GM19240 (cell line): ENCODE measurements at regions not wholly inside any gene's neighbourhood (a gene's known extent, or its start where the extent isn't known, plus 50 kb on each side); places are given as distances from the start of the nearest gene placed in this dataset.

Source experiments
- DNase-seq: peaks from one replicate; pipeline ENCODE4 v3.0.0; 2011; ENCODE audit warnings: low spot score; ENCODE audit not compliant: insufficient read length

DNA sequence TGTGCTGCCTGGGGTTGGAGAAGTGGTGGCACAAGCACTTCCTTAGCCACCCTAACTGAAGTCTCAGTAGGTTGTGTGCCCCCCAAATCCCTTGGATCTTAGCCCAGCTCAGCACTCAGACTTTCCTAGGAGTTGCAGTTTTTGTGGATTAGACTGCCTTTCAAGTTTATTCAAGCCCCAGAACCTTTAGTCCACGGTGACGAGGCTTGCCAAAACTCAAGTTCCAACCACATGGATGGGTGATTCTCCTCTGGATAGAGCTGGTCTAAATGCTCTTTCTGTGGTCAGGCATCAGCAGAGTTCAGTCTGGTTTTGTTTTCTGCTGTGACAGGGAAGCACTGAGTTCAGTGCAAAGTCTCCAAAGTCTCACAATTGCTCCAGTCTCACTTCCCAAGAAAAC lies 2858.7 kb downstream of the PCDH9 start:
- no peak for DNase-seq

DNA sequence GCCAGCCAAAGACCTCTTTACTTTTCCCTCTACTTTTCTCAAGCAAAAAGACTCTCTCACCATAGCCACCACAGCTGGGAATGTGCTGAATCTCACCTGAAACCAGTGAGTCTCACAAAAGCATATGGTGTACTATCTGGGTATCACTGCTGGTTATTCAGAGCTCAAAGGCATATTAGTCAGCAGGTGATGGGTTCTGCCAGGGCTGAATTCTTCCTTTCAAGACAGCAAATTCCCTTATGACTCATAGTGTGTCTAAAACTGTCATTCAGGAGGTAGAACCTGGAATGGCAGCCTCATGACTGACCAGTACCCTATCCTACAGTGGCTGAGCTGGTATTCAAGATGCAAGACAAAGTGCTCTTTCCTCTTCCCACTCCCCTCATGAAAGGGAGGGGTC lies 2859.1 kb downstream of the PCDH9 start:
- DNase-seq = no peak

DNA sequence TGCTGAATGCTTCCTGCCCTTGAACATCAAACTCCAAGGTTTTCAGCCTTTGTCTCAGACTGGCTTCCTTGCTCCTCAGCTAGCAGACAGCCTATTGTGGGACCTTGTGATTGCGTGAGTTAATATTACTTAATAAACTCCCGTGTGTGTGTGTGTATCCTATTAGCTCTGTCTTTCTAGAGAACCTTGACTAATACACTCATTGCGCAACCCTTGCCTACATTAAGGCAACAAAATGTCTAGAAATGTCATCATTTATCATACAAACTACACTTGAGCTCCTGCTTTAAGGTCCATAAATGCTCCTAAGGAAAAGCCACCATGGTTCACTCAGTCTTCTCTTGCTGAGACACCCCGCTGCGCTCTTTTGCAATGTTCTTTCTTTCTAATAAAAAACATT lies 2861.0 kb downstream of the PCDH9 start:
- no peak for DNase-seq

DNA sequence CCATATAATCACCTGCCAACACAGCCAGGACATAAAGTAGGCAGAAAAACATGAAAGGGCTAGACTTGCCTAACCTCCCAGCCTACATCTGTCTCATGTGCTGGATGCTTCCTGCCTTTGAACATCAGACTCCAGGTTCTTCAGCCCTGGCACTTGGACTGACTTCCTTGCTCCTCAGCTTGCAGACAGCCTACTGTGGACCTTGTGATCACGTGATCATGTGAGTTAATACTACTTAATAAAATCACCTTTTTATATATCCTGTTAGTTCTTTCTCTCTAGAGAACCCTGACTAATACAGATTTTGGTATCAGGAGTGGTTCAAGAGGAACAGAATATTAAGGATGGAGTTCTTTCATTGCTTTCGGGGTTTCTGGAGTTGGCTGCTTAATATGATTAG lies 2867.6 kb downstream of the PCDH9 start:
- no peak for DNase-seq

DNA sequence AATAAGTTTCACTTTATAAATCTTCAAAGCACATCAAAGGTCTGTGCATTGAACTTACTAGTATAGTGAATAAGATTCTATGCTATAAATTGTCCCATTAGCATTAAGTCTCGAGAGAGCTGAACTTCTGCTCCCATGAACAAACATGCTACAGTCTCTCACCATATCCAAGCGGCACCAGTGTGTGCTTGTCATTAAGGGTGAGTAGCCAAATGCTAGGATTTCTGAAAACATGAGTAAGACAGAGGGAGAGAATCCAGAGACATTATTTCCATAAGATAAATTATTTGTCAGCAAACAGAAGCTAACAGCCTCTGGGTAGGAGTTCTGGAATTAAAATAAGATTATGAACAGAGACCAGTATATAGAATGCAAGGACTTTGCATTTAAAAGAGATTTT lies 2882.5 kb downstream of the PCDH9 start:
- DNase-seq = no peak

DNA sequence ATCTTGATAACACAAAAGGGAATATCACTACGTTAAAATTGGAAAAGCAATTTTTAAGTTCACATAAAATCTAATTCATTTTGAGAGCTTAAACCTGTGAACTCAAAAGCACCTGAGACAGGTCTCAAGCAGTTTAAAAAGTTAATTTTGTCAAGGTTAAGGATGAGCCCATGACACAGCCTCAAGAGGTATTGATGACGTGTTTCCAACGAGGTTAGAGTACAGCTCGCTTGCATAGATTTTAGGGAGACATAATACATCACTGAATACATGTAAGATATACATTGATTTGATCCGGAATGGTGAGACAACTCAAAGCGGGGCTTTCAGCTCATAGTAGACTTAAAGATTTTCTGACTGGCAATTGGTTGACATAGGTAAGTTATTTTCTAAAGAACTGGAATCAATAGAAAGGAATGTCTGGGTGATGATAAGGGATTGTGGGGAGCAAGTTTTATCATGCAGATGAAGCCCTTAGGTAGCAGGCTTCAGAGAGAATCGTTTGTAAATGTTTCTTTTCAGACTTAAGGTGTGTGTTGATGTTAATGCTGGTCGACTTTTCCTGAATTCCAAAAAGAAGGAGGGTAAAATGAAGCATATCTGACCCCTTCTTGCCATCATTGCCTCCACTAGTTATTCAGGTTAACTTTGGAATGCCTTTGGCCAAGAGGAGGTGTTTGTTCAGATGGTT lies 2890.6 kb downstream of the PCDH9 start:
- DNase-seq = no peak

DNA sequence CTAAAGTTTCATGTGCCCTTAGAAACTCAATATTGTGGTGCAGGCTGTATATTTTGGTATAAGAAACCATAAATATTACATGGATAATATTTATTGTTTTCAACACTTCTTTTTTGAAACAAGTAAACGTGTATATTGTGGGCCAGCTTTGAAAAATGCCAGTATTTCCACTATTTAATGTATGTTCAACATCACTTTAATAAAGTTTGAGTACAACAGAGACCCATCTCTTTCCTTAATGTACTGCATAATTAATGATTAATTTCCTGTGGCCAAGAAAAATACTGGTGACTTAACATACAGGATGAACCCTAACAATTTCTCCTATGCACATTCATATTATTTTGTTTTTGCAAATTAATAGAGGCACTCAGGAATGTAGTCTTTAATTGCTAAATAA lies 2891.5 kb downstream of the PCDH9 start:
- no peak for DNase-seq

DNA sequence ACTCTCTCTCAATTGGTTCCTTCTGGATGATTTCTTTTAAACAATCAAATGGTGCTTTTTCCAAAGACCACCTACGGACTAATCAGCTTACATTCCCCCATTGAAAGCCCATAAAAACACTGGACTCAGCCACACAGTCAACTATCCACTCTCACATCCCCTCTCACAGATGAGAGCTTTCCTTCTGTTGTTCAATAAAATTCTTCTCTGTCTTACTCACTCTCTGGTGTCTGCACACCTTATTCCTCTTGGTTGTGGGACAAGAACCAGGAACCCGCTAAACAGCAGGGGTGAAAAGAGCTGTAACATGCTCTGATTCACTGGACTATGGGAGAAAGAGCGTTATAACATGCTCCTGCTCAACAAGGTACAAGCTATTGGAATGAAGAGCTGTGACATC lies 2896.2 kb downstream of the PCDH9 start:
- DNase-seq = no peak

DNA sequence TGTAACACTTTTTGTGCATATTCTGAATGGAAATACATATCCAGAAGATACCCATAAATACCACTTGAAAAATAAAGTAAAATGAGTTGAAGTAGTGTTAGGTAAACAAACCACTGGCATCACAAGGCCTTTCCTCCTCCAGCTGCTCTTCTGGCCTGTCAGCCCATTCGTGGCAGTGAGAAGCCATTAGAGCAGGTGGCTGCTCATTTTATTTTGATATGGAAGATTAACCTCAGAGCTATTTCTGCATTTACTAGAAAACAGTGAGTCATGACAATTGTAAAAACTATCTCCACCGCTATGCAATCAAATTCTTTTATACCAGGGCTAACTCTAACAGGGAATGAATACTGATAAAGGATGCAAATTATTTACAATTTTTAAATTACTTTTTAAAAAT lies 2898.1 kb downstream of the PCDH9 start:
- no peak for DNase-seq

DNA sequence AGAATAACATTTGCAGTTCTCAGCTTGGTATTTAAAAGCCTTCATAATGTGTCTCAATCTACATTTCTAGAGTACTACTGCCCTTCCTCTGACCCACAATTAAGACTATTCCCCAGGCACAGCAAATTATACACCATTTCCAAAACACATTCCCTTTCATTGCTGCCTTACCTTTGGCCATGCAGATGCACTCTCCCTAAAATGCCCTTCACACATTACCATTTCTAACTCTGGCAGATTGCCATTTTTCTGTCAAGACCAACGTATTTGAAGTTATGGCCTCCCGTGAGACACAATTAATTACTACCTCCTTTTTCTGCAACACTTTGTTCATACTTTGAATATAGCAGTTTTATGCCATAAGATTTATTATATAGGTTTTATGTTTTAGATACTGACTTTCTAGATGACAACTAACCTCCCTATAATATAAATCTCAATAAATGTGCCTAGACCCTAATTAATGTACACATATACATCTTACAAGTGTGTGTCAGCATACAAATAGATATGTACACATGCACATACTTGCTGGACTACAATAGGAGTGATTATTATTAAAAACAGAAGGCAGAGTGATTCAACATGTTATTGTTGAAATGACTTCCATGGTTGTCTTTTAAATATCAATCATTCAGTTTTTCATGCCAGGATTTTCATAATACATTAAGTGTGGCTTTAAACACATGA lies 2902.5 kb downstream of the PCDH9 start:
- no peak for DNase-seq

DNA sequence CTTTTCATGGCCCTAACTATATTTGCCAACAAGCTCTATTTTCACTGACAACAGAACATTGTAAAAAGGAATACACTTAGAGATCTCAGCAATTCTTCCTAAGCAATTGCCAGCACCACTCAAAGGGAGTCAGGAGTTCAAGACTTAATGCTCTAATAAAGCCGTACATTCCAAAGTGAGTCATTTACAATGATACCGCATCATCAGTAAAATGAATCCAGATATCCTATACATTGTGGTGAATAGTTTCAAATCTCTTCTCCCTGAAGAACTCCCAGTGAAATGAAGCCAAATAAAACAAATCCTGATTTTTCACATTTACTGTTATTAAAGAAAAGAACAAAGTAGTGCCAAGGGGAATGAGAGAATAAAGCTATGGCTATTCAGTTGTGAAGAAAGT lies 2898.7 kb upstream of the PCDH20 start:
- no peak for DNase-seq

DNA sequence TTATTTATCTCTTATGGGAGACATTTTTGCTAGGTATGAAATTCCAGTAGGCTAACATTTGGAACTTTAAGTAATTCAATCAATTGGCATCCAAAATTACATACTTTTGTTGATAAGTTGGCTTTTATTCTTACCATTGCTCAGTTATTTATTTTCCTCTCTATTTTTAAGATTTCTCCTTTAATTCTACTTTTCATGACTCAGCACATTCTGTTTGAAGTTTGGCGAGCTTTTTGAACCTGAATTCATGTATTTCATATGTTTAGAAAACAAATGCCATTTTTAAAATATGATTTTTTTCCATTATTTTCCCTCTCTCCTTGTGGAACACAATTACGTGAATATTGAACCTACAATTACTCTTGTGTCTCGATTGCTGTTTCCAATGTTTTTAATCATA lies 2896.3 kb upstream of the PCDH20 start:
- DNase-seq = no peak

DNA sequence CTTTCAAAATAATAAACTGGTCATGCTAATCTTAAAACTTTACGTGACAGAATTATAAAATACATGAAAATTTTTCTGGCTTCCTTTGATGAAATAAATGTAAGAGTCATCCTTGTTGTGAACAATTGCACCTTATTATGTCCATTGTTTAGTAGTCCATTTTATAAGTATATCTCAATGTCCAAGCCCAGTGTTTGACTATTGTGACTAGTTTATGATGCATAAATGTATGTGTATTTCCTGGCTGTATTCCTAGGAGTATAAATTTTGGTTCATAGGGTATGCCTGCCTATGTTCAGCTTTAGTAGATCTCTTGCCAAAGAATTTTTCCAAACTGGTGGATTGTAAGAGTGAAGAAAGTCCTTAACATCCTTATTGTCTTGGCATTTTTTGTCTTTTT lies 2895.5 kb upstream of the PCDH20 start:
- no peak for DNase-seq

DNA sequence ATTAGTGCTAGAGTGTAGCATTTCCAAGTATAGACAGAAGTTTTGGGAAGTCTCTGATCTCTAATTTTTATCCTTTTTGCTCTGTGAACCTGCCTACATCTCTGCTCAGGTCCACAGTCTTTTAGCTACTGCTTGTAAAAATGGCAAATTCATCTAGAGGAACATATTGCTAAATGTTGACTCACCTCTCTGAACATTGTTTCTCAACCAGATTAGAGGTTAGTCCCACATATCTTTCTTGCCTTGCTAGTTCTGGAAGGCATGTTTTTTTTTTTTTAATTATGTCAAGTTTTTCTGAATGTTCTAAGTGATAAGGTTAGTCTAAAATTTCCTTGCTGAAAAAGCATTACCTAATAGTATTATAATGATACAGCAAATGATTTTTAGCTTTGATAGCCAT lies 2889.6 kb upstream of the PCDH20 start:
- no peak for DNase-seq

DNA sequence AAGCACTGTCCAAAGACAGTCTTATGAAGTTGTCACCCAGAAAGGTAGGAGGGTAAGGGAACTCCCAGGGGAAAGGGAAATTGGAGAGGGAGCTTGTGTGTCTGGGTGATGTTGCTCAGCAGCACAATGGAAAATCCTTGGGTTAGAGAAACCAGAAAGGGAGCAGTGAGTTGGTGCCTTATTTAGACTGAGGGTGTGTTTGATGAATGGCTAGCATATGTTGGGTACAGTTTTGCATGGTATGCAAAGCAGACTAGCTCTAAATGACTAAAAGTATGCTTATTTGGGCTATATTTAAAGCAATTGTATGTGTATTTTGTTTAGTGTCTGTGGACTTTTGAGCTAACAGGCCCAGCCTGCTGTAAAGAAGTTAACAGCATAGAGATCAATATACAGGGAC lies 2884.6 kb upstream of the PCDH20 start:
- no peak for DNase-seq

DNA sequence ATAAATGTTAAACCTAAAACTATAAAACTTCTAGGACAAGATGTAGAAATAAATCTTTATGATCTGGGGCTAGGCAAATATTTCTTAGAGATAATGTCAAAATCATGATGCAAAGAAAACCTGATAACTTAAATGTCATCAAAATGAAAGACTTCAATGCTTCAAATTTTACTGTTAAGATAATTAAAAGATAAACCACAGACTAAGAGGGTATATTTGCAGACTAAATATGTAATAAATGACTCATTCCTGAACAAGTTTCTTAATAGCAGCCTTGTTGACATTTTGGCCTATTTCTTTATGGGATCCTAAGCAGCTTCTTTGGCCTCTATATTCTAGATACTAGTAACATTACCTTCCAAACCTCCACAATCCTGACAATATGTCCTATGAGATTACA lies 2878.3 kb upstream of the PCDH20 start:
- no peak for DNase-seq

DNA sequence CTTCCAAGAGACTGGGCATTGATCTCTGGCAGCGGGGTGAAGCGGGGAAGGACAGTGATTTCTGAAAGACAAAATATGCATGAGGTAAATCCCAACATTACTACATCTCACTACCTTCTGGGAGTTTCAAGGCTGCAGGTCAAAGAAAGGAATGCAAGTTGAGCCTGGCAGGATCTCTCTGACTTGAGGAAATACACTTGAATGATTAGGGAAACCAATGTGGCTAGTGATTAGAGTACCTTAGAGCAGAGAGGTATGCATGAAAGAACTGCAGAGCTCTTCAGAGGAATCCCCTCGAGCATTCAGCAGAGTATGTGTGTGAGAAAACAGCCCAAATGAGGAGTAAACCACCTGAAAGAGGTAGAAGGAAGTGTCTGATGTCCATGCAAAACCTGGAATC lies 2874.1 kb upstream of the PCDH20 start:
- DNase-seq = no peak

DNA sequence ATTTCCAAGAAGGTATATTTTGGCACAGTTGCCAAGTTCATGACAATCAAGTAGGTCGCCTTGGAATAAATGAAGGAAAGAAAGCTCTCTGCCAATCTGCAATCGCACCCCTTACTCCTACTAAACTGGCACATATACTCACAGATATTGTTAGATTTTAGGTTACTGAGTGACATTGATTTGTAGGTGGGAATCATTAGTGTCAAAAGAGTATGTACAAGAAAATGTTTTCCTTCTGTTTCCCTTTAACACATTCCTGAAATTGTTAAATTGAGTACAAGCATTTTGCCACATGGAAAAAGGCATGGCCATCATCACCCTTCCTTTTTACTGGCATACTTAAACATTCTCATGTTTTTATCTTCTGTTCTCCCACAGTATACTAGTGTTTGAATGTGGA lies 2868.3 kb upstream of the PCDH20 start:
- DNase-seq = no peak

DNA sequence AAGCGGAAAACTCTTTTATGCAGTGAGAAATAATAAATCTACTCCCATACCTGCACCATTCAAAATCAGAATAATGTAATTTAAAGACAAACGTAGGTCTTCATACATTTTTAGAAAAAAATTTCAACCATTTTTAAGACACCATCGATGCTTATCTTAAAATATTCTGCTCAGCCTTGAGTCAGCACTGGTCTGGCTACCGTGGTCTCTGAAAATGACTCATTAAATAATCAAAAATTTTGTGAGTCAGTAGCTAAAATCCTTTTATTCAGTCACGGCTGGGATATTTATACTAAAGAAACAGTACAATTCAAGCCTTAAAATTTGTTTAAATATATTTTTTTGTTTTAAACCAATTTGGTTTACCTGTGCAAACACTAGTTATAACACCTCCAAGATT lies 2862.8 kb upstream of the PCDH20 start:
- DNase-seq = no peak

DNA sequence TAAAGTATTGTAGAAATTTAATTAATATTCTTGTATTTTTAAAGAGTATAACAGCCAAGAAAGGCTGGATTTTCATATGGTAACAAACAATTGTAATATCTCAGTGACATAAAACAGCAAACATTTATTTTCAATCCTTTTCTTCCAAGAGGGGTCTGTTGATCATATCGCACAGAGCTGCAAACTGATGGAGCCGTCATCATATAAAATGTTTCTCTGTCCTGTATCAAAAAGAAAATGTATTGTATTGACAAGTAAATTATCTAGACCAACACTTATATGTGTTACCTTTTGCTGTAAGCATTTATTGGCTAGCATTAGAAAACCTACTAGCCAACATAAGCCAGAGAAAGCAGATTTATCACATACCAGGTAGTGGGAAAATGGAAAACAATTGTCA lies 2861.4 kb upstream of the PCDH20 start:
- no peak for DNase-seq

DNA sequence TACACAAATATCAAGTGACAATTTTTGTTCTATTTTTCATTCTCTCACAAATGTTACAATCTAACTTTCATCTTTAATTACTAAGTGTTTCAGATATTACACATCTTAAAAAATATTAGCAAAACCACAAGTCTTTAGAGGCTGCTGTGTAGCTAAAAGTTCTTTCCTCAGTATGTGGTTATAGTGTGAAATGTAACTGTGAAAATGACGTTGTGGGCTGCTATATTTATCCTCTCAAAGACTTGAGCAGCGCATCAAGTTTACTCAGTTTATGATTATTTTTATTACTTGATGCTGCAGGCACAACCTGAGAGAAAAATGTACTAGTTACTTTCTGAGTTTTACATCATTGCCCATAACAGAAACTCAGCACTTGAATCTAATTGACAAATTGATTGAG lies 2860.6 kb upstream of the PCDH20 start:
- no peak for DNase-seq

DNA sequence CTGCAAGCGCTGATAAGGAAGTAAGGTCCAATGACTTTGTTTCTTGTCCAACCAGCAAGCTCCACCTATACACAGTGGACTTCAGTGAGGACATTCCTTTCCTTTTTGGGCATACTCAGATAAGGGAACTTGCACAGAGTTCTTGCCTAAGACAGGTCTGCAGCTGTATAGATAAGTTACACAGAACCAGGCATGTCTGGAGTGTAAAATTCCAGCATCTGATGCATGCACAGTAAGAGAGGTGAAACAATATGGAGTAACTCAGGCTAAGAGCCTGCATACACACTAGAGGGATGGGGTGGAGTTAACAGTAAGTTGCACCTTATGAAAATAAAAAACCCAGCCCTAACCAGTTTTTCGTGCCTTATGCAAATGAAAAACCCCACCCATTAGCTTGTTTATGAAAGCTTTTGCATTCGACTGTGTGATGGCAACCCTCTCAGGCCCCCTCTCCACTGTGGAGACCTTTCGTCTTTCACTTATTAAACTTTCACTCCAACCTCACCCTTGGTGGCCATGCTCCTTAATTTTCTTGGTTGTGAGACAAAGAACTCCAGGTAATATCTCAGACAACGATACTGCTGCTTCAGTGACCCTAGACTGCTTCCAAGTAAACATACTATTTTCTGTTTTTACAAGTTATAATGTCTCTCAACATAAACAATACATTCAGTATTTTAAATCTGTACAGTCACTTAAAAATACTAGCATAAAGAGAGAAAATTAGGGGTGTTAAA lies 2859.0 kb upstream of the PCDH20 start:
- DNase-seq = no peak

DNA sequence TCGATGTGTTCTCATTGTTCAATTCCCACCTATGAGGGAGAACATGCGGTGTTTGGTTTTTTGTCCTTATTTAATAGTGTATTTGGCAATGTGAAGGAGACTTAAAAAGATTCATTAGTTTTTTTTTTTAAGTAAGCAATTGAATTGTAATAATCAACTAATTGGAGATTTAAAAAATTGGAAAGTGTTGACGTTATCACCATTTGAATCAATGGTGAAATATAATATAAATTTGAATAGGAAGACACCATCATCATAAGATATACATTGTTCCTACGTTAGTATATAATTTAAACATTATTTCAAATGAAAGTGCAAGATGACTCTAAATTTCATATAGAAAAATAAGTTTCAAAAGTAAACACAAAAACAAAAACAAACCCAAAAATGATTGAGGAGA lies 2858.1 kb upstream of the PCDH20 start:
- no peak for DNase-seq
